ENCODE measurements at regions not wholly inside any gene's neighbourhood (a gene's known extent, or its start where the extent isn't known, plus 50 kb on each side); places are given as distances from the start of the nearest gene placed in this dataset.
"Not testable (repeated sequence)": the region's sequence is repeated elsewhere in the genome, so short reads cannot be mapped to it uniquely, and the experiment has no call there.

DNA sequence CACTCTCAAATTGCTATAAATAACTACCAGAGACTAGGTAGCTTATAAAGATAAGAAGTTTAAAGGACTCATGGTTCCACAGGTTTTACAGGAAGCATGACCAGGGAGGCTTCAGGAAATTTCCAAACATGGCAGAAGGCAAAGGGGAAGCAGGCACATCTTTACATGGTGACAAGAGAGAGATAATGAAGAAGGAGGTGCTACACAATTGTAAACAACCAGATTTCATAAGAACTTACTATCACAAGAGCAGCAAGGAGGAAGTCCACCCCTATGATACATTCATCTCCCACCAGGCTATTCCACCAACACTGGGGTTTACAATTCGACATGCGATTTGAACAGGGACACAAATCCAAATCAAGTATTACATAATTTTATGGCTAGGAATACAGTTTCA lies 257.7 kb downstream of the BTG1 start:
- DNase-seq (ENCODE audit: low spot score): no peak

DNA sequence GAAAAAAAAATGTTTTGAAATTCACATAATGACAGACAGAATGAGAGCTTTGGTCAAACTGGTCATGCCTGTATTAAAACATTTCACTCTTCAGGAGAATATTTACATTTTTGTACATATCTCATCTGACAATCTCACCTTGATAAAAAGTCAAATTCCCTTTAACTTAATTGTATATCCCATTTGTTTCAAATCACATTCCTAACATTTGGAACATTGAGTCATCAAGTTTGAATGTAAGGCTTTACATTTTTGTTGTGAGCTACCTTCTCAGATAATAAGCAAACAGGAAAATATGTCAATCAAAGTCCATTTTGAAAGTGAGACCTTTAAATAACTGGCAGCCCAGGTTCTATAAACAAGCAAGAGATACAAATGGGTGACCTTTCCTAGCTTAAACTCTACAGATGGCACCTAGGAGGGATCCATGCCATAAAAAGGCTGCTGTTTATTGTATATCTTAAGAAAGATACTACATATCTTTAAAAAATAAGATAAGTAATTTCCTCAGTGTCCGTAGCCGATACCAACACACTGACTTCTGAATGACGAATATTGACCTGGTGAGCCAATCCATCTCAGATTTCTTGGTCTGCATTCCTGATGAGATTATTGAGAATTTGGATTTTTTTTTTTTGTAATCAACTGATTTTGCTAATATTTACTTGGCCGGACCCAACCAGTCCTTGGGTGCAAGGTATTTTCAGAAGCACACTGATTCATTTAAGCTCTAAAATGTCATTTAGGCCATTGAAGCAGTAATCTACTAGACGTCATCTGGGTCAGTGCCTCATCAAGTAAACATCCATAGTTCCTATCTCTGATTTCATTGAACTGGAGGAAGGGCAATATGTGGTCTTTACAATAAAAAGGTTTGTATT lies 259.6 kb downstream of the BTG1 start:
- DNase-seq (ENCODE audit: low spot score): no peak

DNA sequence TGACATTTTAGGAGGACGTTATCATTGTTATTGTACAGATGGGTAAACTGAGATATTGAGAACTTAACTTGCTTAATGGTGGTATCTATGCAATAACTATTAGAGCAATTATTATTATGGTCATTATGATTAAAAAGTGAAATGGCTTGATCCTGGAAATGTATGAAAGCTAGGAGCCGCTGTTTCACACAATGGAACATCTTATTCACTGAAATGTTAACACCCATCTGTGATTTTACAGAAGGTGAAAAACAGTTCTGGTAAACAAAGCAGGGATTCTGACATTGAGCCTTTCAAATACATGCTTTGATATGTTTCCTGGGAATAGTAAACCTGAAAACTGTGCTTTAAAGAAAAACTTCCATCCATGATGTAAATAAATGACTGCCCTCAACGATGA lies 261.4 kb downstream of the BTG1 start:
- DNase-seq (ENCODE audit: low spot score): no peak

DNA sequence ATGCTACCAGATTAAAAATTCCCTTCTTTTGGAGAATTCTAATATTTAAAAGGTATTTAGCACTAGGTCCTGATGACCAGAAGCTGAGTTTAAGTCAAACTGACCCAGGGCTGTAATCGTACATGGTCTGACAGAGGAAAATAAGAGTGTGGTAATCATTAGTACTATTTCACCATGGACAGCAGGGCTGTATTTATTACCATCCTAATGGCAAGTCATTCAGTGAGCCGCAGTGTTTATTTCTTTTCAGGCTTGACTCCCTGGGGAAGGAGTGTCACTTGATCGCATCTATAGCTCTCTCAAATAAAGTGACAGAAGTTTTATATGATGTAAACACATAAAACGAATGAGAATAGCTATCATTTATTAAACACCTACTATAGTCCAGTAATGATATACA lies 261.8 kb downstream of the BTG1 start:
- no peak for DNase-seq (ENCODE audit: low spot score)

DNA sequence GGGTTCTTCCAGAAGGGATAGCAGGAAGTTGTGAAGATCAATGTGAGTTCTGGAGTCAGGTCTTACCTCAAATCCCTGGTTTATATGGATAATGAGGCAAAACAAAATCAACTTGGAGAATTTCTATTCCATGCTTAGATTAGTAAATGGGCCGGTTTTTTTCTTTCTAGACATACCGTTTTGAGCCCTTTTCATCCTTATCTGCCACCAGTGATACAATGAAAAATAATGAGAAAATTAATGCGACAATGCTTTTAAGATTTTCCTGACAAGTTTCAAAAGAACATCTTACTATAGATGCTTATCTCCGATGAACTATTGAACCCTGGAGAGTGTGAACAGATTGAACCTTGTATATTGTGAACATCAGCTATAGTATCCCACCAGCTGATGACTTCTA lies 262.7 kb downstream of the BTG1 start:
- DNase-seq (ENCODE audit: low spot score): no peak

DNA sequence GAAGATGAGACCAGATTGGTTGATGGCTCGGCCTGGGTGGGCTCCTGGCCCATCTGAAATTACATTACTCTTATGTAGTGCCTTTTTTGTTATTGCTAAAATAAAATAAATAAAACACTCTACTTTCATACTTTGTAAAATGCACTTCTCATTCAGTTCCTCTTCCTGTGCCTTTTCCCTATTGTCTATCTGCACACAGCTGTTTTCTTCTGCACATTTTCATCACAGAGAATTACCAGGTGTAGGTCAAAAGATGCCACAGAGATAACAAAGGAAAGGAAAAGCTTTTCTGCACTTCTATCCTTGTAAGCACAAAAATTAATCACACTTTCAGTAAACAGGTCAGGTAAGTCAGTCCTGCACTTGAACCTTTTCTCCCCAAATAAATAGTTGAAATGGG lies 265.1 kb downstream of the BTG1 start:
- DNase-seq (ENCODE audit: low spot score): no peak

DNA sequence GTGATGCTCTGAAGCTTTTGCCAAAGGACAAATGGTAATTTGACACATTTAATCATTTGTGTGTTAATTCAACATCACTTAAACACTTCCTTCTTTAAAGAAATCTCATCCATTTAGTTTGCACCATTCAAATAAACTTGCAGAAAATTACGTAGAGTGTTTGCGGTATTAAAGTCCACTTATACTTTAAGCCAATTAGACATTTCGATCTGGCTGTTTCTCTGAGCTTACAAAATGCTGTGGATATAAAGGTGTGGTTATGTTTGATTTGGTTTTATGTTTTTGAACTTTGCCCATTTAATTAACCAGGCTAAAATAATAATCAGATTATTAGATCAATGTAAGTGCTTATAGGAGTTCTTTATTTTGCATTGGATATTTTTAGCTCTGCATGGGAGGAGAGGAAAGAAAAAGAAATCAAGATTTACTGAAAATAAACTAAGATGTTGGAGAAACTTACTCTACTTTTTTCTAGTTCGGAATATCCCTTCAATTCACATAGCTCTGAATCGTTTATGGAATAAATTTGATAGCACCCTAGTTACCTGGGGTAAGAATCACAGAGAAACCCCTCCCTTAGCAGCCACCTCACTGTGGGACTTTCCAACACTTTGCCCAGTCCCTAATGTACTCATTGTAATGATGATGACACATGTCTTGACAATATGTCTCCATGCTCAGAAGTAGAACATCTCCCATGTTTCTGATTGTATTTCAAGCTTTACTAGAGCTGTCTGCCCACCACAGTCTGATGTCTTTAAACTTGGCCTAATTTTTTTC lies 268.0 kb downstream of the BTG1 start:
- no peak for DNase-seq (ENCODE audit: low spot score)

DNA sequence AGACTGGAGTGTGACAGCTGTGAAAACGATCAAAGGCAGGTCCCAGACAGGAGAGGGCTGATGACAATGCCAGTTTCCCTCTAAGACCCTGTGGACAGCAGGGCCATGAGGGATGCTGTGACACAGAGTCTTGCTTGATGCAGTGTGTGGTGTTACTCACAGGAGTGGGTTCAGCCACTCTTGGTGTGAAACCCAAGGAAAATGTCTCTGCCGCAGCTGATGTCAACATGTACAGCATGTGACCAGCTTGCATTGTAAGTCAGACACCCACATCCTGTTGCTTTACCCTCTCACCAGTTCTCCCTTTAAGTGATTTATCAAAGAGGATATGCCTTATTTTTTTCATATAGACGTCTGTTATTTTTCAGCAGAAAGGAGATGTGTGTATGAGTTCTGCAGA lies 268.6 kb downstream of the BTG1 start:
- peak; percentile 72 for DNase-seq (ENCODE audit: low spot score)

DNA sequence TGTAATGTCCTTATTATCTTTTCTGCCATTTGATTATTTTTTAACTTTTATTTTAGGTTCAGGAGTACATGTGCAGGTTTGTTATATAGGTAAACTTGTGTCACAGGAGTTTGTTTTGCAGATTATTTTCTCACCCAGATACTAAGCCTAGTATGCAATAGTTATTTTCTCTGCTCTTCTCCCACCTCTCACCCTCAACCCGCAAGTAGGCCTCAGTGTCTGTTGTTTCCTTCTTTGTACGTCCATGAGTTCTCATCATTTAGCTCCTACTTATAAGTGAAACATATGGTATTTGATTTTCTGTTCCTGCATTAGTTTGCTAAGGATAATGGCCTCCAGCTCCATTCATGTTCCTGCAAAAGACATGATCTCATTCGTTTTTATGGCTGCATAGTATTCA lies 270.0 kb downstream of the BTG1 start:
- not testable (repeated sequence) for DNase-seq (ENCODE audit: low spot score)

DNA sequence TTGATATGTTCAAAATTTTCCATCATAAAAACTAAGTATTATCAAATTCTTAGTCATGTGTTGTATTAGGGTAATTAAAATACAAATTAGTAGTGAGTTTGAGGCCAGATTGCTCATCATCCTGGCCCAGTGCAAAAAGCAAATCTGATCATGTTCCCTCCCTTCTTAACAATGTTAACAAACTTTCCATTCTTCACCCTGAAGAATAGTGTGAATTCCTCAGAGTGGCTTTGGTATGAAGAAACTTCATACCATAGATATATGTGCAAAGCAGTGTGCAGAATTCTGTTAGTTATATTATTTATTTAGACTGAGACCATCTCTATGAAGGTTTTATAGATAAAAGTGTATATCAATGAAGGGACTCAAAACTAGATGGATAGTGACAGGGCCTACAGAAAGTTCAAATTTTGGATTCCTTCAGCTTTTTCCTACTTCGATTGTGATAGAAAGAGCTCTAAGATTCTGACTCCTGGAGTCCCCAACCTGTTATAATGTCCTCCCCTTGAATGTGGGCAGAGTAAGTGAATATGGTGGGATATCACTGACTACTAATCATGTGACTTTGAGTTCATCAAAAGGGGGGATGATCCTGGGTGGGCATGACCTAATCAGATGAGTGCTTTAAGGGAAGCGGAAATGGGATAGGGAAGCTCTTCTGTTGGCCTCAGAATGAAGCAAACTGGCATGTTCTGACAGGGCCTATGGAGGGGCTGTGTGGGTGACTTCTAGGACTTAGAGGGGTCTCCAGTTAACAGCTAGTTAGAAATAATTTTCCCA lies 271.4 kb downstream of the BTG1 start:
- DNase-seq (ENCODE audit: low spot score): no peak

DNA sequence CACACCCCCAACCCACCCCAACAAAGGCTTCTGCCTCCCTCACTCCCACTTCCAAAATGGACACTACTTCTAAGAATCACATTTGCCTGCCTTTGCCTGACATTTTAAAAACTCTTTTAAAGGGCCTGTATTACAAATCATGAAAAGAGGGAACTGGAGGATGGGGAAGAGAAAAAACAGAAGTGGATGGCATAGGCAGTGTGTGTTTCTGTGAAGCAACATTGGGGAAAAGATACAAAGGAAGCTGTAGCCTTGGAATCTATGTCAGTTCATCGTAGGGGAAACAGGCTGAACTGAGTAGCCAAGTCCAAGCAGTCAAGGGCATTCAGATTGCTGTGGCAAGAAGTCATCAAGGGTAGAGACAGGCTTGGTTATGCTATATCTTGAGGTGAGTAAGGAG lies 273.9 kb downstream of the BTG1 start:
- peak; percentile 61 for DNase-seq (ENCODE audit: low spot score)

DNA sequence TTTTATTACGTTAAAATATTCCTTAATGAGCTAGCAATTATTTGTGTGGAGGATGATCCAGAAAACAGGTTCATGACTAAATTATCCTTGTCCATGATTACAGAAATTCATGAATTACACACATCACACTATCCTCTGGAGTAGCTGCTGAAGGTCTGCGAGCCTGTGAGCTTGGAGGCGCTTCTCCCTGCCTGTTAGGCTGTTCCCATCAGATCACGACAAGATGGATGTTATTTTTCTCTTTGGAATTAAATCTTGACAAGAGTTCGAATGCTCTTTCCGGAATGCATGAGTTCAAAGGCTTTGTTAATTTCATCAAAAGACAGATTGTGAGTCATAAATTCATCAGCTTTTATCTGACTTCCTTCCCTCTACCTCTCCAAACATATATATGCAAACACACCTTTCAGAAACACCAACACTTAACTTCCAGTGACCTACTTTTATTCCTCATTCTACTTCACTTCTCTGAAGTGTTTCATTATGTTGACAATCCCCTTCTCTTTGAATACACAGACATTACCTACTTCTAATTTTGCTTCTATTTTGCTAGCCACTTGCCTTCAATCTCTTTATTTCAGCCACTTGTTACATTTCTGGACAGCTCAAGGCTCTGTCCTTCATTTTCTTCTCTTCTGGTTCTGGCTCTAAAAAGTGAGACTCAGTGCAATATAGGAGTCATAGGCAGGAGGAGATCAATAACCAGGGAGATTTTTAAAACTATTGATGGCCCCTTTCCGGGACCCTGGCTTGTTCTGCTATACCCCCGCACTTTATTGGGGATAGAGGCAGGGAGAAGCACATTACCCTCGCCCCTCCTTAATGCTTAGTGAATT lies 274.6 kb downstream of the BTG1 start:
- DNase-seq (ENCODE audit: low spot score): no peak

DNA sequence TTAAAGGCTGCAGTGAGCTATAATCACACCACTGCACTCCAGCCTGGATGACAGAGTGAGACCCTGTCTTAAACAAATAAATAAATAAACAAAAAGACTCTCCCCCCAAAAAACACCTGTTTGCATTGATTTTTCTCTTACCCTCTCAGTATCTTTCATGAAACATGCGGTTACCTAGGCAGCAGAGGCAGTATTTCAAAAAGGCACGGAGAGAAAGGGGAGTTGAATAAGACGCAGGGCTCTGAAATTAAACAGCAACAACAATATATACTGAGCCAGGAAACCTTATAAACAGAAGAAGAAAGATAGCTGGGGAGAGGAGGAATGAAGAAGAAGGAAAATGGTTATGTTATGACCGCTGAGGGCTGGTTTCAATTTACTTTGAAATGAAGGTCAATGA lies 277.6 kb downstream of the BTG1 start:
- no peak for DNase-seq (ENCODE audit: low spot score)

DNA sequence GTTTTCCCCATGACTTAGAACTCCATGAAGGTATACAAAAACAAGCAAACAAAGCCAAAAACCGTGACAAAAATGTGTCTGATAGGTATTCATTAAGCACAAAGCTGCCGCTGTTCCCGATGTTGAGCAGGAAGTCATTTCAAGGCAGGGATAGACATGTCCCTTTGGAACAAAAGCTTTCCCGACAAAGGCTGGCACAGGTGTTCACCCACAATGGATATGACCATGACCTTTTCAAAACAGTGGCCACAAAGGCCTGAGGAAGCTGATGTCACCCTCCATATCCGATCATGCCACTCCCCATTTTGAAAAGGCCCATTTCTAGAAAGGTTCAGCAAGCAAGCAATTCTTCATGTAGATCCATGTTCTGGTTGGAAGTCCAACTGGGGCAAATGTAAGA lies 279.1 kb downstream of the BTG1 start:
- DNase-seq (ENCODE audit: low spot score): no peak

DNA sequence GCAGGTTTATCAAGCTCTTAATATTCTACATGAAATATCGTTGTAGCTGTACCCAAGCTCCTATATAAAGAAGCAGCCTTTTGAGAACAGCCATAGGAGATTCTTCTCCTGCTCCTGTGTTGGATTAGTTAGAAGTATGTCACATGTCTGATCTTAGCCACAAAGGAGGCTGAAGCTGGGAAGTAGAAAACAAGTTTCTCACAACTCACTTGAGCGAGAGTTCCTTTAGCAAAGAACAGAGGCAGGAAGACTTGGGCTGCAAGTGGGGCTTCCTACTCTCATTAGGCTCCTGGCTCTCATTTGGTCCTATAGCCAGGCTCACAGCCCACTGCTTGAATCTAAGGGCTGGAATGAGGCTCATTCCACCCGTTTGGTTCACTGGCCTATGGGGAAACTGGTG lies 281.9 kb downstream of the BTG1 start:
- no peak for DNase-seq (ENCODE audit: low spot score)

DNA sequence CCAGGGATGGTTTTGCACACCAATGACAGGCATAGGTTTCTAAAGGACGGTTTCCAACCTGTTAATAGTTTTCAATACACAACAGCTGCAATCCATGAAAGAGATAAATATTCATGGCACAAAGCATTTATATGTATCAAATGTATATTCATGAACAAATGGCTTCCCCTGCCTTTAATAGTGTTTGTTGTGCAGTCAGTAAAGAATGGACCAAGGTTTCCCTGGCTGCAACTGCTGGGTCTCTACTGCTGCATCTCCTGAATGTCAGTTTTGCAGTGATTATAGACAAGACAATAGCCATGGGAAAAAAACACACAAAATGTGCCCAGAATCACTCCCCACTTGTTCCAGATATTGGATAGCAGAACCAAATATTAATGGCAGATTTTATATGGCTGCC lies 284.1 kb downstream of the BTG1 start:
- DNase-seq (ENCODE audit: low spot score): no peak

DNA sequence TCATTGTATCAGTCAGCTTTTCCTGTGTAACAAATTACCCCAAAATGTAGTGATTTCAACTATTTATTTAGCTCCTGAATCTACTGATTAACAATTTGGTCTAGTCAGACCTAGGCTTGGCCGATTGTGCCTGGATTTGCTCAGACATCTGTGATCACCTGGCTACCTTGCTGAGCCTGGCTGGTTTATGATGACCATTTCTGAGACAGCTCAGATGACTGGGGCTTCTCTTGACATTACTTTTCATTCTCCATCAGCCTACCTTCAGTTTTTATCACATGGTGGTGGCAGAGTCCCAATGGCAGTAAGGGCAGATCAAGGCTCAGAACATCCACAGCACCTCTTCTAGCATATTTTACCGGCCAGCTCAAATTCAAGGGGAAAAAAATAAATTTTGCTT lies 286.3 kb downstream of the BTG1 start:
- DNase-seq (ENCODE audit: low spot score): no peak

DNA sequence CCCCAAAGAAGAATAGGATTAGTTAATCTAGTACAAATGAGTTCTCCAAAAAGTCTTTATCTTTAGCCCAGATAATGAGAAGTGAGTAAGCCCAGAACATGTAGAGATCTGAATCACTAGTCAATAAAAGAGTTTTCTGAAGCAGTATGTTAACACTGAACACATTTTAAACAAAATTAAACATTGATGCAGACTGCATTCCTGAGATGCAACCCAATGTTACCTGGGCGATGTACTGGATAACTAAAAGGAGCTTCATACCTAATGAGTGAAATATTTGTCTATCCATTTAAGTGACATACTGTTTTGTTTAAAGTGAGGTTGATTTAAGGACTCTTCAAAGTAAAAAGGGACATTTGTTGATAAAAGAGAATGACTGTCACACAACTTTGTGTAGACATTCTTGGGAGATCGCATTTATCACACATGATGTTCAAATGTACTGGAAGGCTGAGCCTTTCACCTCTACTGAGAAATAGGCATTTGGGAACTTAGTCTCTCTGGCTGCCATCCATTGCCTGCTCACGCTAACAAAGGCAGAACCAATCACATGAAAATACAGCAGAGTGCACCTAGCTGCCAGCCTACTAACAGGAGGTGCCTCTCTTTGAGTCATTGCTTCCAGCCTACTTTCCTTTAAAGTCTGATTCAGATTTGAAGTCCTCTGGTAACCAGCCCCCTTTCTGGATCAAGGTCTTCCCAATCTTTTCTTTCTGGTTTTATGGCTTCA lies 287.7 kb downstream of the BTG1 start:
- no peak for DNase-seq (ENCODE audit: low spot score)

DNA sequence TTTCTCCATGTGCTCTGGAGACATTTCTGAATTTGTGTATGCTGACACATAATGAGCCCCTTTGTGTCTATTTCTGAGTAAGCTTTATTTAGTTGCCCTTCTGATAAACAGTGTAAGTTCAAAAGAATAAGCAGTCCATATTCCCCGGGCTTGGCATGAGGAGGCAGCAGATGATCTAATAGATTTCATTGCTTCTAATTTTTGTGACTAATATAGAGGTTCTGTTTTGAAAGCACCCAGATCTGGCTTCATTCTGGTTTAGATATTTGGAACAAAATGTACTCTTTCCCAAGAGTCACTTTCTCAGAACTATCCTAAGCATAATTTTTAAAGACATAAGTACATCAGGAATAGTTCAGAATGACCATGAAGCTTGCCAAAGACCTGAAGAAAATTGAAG lies 290.9 kb downstream of the BTG1 start:
- DNase-seq (ENCODE audit: low spot score): peak; percentile 20

DNA sequence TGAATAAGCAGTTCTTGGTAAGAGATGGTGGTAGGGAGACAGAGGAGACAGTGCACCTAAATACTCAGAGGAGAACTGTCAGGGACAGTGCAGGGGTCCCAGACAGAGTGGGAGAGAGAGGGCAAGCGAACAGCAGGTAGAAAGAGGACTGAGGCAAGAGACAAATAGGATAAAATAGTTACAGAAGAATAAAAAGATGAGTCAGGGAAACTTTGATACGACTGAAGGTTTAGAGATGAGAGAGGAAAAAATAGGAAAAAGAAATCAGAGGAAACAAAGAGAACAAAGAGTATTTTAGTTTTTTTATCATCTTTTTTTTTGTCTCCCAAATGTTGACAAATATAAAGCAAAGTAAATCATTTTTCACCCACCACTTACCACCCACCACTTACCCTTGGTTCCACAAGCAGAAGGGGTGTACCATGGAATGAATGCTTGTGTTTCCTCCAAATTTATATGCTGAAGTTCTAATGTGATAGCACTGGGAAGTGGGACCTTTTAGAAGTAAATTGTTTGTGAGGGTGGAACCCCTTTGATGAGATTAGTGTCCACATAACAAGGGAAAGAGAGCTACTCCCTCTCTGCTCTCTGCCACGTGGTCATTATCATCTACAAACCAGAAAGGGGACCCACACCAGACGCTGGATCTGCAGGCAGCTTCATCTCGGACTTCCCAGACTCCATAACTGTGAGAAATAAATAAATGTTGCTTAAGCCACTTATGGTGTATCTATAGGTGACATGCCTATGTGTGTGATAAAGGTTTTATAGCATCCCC lies 292.1 kb downstream of the BTG1 start:
- no peak for DNase-seq (ENCODE audit: low spot score)
